Smooth muscle cell (in vitro differentiated cells): ENCODE measurements at regions not wholly inside any gene's neighbourhood (a gene's known extent, or its start where the extent isn't known, plus 50 kb on each side); places are given as distances from the start of the nearest gene placed in this dataset.
A peak's percentile ranks its signal among the peaks of the same experiment; 100 is the strongest.
"Not testable (repeated sequence)": the region's sequence is repeated elsewhere in the genome, so short reads cannot be mapped to it uniquely, and the experiment has no call there.

ENCODE experiments used
- DNase-seq: peaks from one replicate; lab custom pipeline; 2025; ENCODE audit not compliant: unreplicated experiment; lab: John Stamatoyannopoulos, UW
- H2AFZ ChIP-seq: fragments of 200-600 bp; sonication (generic); 2 replicates; pipeline ENCODE4 v1.6.0; 2016; ENCODE audit warnings: antibody characterized with exemption, low read depth, mild to moderate bottlenecking
- H3F3A ChIP-seq: fragments of 200-600 bp; sonication (generic); 2 replicates; pipeline ENCODE4 v1.6.0; 2017; ENCODE audit warnings: antibody characterized with exemption, low read depth
- H3K27ac ChIP-seq: fragments of 200-600 bp; sonication (generic); 2 replicates; pipeline ENCODE4 v1.5.1; 2016; ENCODE audit warnings: low read depth, mild to moderate bottlenecking
- H3K27me3 ChIP-seq: fragments of 200-600 bp; sonication (generic); 2 replicates; pipeline ENCODE4 v1.6.1; 2016; ENCODE audit warnings: low read depth, mild to moderate bottlenecking
- H3K36me3 ChIP-seq: fragments of 200-600 bp; sonication (generic); 2 replicates; pipeline ENCODE4 v1.5.1; 2016; ENCODE audit warnings: low read depth
- H3K4me1 ChIP-seq: fragments of 200-600 bp; sonication (generic); 2 replicates; pipeline ENCODE4 v1.5.1; 2016; ENCODE audit warnings: low read depth
- H3K4me2 ChIP-seq: fragments of 200-600 bp; sonication (generic); 2 replicates; pipeline ENCODE4 v1.6.0; 2016; ENCODE audit warnings: mild to moderate bottlenecking
- H3K4me3 ChIP-seq: fragments of 200-600 bp; sonication (generic); 2 replicates; pipeline ENCODE4 v1.5.1; 2016; ENCODE audit warnings: mild to moderate bottlenecking
- H3K79me2 ChIP-seq: fragments of 200-600 bp; sonication (generic); 2 replicates; pipeline ENCODE4 v1.6.0; 2016; ENCODE audit warnings: low read depth, mild to moderate bottlenecking
- H3K9ac ChIP-seq: fragments of 200-600 bp; sonication (generic); 2 replicates; pipeline ENCODE4 v1.6.0; 2016; ENCODE audit warnings: low read depth
- H3K9me3 ChIP-seq: fragments of 200-600 bp; sonication (generic); replicated peaks from 2 replicates; pipeline ENCODE4 v1.5.1; 2016; ENCODE audit warnings: low read depth
- H4K20me1 ChIP-seq: fragments of 200-600 bp; sonication (generic); 2 replicates; pipeline ENCODE4 v1.6.0; 2016; ENCODE audit warnings: low read depth
- WGBS: methylation state at CpG from one replicate; pipeline ENCODE4 v1.1.7; 2016; ENCODE audit warnings: low lambda C conversion rate; 5-methylcytosine and 5-hydroxymethylcytosine counted together
- TF ChIP-seq, protein P1 (sequence below): fragments of 200-600 bp; sonication (generic); IDR thresholded peaks from 2 replicates; pipeline ENCODE4 v1.5.1; 2017; ENCODE audit warnings: borderline replicate concordance, mild to moderate bottlenecking, antibody characterized with exemption; ENCODE audit not compliant: insufficient read depth, poor library complexity, severe bottlenecking

DNA sequence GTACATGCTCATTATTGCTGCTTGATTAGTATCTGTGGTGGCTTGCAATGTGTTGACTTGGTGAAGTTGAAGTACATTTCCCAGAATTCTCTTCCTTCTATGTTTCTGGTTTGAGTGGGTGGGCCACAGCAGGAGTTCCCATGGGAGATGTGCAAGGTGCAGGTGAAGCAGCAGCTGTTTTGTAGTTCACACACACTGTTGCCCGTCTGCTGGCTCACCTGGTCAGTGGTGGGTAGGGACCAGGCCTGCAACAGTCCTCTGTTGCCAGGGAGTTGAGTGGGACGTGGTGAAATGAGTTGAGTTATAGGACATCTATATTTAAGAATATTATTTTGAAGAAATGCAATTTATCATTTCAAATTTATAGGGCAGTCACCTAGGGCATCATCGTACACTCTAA is 417.4 kb downstream of the TMEM135 start:
- WGBS = 95% methylated on average over 3 of the region's 3 CpGs
- no peaks in the 10 kb centered on the region for H4K20me1 ChIP-seq

DNA sequence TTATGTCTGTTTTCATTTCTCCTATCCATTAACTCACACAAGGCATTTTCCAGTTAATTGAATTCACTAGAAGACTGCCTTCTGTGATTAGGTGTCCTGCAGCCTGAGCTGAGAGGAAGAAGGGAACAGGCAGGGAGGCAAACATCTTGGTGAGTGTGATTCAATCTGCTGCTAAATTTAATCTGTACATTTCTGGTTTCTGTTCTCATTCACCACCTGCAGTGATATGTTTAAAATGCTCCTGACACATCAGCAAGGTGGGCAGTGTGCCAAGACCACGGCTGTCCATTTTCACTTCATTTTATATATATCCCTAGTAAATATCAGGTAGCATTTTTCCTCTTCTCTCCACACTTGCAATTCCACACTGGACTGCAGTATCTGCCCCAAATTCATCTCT is 416.5 kb downstream of the TMEM135 start:
- Histone ChIP-seq H2AFZ (no peak overlapping the region), H3K27ac (no peak overlapping the region), H3F3A (no peaks in the 10 kb centered on the region), H3K36me3 (no peaks in the 10 kb centered on the region), H3K9me3 (no peaks in the 10 kb centered on the region), H3K9ac (no peak overlapping the region), H4K20me1 (no peaks in the 10 kb centered on the region), H3K79me2 (no peaks in the 10 kb centered on the region), H3K4me2 (no peak overlapping the region), H3K4me3 (no peak overlapping the region), H3K27me3 (peaks cover 1% of the 10 kb centered on the region), H3K4me1 (peaks cover 5% of the 10 kb centered on the region)
- 75% methylated on average over 1 of the region's 1 CpG for WGBS
- TF ChIP-seq, protein P1, sequence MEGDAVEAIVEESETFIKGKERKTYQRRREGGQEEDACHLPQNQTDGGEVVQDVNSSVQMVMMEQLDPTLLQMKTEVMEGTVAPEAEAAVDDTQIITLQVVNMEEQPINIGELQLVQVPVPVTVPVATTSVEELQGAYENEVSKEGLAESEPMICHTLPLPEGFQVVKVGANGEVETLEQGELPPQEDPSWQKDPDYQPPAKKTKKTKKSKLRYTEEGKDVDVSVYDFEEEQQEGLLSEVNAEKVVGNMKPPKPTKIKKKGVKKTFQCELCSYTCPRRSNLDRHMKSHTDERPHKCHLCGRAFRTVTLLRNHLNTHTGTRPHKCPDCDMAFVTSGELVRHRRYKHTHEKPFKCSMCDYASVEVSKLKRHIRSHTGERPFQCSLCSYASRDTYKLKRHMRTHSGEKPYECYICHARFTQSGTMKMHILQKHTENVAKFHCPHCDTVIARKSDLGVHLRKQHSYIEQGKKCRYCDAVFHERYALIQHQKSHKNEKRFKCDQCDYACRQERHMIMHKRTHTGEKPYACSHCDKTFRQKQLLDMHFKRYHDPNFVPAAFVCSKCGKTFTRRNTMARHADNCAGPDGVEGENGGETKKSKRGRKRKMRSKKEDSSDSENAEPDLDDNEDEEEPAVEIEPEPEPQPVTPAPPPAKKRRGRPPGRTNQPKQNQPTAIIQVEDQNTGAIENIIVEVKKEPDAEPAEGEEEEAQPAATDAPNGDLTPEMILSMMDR = no peak
- DNase-seq = no peak

More for the DNA sequence above, 417.4 kb downstream of the TMEM135 start:
- no peak overlapping the region for H2AFZ ChIP-seq
- no peaks in the 10 kb centered on the region for H3K9me3 ChIP-seq
- H3K79me2 ChIP-seq = no peaks in the 10 kb centered on the region
- H3K27ac ChIP-seq = no peak overlapping the region
- H3K27me3 ChIP-seq = peaks cover 10% of the 10 kb centered on the region
- no peaks in the 10 kb centered on the region for H3K36me3 ChIP-seq
- peaks cover 5% of the 10 kb centered on the region for H3K4me1 ChIP-seq
- H3K9ac ChIP-seq = no peak overlapping the region
- DNase-seq = no peak
- no peak overlapping the region for H3K4me2 ChIP-seq
- no peak overlapping the region for H3K4me3 ChIP-seq
- no peaks in the 10 kb centered on the region for H3F3A ChIP-seq
- TF ChIP-seq, protein P1 = no peak

DNA sequence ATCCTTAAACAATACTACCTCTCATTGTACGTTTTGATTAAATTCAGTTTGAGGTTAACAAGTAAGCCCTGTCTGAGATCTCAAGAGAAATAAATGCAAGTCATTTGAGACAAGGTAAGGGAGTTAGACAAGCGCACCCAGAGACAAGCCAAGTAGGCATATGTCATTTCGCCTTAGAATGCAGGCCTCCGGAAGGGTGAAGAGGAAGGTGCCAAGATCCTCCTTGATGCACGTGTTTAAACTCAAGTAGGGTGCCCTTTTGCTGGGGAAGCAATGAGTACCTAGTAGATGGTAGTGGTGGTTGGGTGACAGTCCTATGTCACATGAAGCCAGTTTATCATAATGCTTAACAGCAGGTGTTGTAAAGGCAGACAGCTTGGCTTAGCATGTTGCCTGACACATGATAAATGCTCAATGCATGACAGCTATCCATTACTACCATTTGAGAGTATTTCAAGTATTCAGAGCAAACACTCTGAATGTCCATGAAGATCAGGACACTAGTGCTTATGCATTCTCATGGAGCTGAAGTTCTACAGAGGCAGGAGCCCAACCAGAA is 415.9 kb downstream of the TMEM135 start:
- Histone ChIP-seq H3K4me1 (peaks cover 5% of the 10 kb centered on the region), H3K4me2 (no peak overlapping the region), H4K20me1 (no peaks in the 10 kb centered on the region), H3F3A (no peaks in the 10 kb centered on the region), H3K27me3 (no peaks in the 10 kb centered on the region), H3K9ac (no peak overlapping the region), H3K79me2 (no peaks in the 10 kb centered on the region), H3K36me3 (no peaks in the 10 kb centered on the region), H3K27ac (no peak overlapping the region), H3K4me3 (no peak overlapping the region), H2AFZ (no peak overlapping the region), H3K9me3 (no peaks in the 10 kb centered on the region)
- WGBS = 93% methylated on average over 5 of the region's 5 CpGs
- DNase-seq = no peak
- TF ChIP-seq, protein P1 = no peak

DNA sequence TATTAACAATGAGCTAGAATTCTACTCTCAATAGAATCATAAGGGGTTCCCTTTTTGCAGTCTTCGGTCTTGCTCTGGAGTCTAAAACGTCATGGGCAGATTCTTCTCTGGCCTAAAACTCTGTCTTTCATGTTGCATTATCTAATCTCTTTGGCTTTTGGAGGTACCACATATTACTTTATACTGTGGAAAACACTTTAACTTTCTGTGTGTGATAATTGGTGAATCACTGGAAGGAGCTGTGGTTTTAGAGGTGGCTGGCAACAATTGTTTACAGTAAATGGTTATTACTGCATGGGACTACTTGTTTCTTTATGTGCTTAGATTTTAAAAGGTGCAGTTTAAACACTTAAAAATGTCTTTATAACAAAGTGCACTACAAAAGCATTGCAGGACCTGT is 414.3 kb downstream of the TMEM135 start:
- H3K36me3 ChIP-seq, H3K4me3 ChIP-seq, H3K9me3 ChIP-seq, H3F3A ChIP-seq, DNase-seq, H3K79me2 ChIP-seq, H4K20me1 ChIP-seq, H2AFZ ChIP-seq, H3K4me1 ChIP-seq, H3K9ac ChIP-seq, H3K27me3 ChIP-seq: not testable (repeated sequence)
- Histone ChIP-seq H3K4me2 (peak overlapping the region; percentile 75), H3K27ac (peak overlapping the region; percentile 85)
- WGBS = 28% methylated on average over 2 of the region's 2 CpGs
